ENCODE measurements at regions not wholly inside any gene's neighbourhood (a gene's known extent, or its start where the extent isn't known, plus 50 kb on each side); places are given as distances from the start of the nearest gene placed in this dataset.

DNA sequence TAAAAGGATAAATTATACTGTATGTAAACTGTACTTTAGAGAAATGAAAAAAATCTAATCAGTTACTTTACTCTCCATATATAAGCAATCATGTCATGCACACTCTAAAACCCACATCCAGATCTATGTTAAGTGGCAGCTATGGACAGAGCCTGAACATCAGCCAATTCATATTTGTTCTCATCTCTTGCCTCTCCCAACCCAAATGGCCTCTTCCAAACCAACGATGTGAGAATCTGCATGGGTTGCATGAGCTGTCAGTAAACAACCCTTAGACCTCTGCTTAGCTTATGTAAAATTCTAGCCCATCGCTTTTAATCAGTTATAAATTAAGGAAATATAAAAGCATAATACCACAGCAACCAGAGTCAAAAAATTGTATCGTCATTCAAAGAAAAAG, 288.7 kb upstream of the INTU start:
- TF ChIP-seq CTCF (IDR thresholded peaks at IDR 0.05 in 4 of 5, conservative IDR thresholded peaks at IDR 0.05 in 1 of 5) (no peak), POLR2A (IDR thresholded peaks at IDR 0.05) (no peak)
